IPS DF 4.7 (cell line): ENCODE measurements at regions not wholly inside any gene's neighbourhood (a gene's known extent, or its start where the extent isn't known, plus 50 kb on each side); places are given as distances from the start of the nearest gene placed in this dataset.
"Not testable (repeated sequence)": the region's sequence is repeated elsewhere in the genome, so short reads cannot be mapped to it uniquely, and the experiment has no call there.

Source experiments
- DNase-seq: peaks from one replicate; pipeline ENCODE4 v3.0.0-alpha.2; 2013; ENCODE audit warnings: low spot score; ENCODE audit errors: extremely low read depth

DNA sequence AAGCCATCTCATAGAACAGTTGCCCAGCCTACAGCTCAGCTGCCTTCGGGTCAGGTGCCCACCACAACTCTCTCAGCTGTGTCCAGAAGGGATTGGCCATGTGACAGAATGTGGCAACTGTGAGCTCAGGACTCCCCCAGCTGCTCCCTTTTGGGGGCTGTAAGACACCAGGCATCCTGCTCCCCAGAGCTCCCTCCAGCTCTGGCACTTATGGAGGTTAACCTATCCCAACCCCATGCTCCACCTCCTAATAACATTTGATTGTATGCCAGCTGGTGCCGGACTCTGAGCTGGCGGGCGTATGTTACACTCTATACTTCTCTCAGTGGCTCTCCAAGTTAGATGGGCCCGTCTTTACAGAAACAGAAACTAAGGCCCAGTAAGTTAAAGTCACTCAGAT is 222.8 kb downstream of the FAM43A start:
- no peak for DNase-seq

DNA sequence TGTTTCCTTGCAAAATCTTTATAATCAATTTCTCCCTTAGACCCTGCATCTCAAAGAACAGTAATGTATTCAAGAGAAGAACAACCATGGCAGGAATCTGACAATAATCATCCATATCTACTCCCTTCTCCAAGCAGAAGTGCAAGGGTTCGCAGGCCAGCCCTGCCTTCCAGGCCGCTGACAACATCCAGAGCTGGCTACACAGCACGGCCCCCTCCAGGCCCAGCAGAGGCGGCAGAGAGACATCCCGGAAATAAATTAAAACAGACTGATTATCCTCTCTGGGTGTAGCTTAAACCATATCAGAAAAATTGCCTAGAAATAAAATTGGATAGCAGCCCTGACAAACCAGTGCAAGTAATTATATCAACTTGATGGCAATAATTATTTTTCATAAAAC is 223.3 kb downstream of the FAM43A start:
- DNase-seq = no peak

DNA sequence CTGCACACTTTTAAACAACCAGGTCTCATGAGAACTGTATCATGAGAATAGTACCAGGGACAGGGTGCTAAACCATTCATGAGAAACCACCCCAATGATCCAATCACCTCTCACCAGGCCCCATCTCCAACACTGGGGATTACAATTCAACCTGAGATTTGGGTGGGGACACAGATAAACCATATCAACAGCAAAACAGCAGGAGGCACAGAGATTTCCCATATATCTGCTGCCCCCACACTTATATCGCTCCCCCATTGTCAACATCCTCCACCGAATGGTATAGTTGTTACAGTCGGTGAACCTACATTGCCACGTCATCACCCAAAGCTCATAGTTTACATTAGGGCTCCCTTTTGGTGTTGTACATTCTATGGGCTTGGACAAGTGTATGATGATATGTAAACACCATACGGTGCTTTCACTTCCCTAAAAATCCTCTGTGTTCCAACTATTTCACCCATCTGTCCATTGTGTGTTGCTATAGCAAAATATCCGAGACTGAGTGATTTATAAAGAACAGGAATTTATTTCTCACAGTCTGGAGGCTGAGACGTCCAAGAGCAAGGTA is 224.8 kb downstream of the FAM43A start:
- DNase-seq = no peak

DNA sequence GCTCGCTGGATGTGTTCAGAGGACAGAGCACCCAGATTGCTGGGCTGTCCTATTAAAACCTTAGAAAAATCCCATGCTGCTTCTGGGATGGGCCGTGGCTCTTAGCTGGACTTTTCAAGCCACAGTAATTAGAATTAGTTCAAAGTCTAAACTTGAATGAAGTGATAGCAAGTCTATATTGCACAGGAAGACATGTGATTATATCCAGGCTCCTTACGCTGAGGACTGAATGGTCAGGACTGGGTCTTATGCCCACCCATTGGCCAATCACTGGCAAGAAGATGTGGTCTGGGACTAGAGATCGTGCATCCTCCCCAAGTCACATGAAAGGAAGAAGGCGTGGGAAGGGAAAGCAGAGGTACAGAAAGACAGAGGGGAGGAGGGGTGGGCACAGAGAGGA is 227.6 kb downstream of the FAM43A start:
- no peak for DNase-seq

DNA sequence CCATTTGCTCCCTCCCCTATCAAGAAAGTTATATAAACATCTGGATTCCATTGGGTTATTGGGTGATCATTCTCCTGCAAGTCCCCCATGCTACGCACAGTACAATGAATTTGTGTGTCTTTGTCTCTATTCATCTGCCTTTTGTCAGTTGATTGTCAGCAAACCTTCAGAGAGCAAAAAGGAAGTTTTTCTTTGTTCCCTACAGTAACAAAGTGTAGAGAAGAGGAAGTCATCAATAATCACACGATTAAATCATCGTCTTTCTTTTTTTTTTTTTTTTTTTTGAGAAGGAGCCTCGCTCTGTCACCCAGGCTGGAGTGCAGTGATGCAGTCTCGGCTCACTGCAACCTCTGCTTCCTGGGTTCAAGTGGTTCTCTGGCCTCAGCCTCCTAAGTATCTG is 239.2 kb downstream of the FAM43A start:
- DNase-seq = not testable (repeated sequence)

DNA sequence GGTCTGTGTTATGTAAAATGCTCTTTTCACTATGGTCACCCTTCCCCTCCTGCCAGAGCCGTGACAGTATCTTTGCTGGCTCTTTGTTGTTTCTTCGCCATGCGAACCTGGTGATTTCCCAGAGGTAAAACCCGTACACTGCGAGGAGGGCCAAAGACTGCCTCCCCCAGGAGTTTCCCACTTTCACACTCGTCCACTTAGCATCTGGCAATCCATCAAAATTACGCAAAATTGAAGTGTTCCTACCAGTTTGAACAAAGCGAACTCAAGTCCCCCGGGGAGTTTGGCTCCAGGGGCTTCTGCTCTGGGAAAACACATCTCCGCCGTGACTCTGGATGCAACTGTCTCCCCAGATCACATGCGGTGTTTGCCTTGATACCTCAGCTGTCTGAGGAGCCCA is 239.9 kb downstream of the FAM43A start:
- DNase-seq = no peak

DNA sequence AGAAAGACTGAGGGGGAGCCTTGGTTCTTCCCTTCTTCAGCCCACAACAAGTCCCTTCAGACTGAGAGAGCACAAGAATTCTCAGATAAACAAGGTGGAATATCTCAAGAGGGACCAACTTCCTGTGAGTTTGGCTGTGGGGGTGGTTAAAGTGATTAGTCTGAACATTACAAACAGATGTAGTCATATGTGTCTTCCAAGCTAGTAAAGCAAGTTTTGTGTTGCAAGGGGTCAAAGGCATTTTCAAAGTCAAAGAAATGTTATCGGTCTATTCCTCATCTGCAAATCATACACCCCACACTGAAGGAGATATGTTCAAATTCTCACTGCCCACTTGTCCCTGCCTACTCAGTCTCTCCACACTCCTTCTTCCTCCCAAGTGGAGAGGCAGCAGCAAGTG is 242.5 kb downstream of the FAM43A start:
- no peak for DNase-seq

DNA sequence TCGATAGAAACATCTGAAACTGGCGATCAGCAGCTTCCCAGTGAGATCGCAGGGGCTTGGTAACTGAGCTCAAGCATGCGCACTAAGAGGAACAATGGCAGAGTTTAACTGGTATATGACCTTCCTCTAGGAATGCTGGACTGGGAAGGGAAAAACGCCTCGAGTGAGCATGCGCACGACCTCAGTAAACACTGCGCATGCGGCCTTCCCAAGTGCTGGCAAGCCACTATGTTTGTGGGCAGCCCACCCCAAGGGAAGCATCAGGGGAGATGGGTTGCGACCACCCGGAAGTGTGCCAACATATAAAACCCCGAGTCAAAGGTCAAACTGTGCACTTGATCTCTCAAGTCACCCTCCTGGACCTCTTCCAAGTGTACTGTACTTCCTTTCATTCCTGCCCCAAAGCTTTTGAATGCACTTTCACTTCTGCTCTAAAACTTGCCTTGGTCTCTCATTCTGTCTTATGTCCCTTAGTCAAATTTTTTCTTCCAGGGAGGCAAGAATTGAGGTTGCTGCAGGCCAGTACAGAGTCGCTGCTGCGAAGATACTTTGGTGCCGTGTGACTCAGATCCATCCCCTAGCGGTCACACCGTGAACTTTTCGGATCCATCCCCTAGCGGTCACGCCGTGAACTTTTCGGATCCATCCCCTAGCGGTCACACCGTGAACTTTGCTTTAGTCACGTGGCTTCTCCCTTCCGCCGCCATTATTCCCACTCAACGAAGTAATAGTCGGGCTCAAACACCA is 243.3 kb downstream of the FAM43A start:
- peak; percentile 71 for DNase-seq

DNA sequence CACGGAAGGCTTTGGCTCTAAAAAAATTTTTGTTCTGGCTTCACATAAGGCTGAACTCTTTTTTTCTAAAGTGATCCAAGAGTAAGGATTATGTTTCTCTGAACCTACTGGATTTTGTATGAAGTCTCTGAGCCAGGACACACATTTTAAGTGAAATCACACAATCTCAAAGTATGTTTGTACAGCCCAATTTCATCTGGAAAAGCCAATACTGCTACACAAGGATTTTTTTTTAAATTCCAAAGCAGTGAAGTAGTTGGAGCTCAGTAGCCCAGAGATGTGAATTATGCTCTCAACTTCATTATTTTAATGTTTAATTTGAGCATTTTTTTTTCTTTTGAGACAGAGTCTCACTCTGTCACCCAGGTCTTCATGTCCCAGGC is 243.9 kb downstream of the FAM43A start:
- no peak for DNase-seq

DNA sequence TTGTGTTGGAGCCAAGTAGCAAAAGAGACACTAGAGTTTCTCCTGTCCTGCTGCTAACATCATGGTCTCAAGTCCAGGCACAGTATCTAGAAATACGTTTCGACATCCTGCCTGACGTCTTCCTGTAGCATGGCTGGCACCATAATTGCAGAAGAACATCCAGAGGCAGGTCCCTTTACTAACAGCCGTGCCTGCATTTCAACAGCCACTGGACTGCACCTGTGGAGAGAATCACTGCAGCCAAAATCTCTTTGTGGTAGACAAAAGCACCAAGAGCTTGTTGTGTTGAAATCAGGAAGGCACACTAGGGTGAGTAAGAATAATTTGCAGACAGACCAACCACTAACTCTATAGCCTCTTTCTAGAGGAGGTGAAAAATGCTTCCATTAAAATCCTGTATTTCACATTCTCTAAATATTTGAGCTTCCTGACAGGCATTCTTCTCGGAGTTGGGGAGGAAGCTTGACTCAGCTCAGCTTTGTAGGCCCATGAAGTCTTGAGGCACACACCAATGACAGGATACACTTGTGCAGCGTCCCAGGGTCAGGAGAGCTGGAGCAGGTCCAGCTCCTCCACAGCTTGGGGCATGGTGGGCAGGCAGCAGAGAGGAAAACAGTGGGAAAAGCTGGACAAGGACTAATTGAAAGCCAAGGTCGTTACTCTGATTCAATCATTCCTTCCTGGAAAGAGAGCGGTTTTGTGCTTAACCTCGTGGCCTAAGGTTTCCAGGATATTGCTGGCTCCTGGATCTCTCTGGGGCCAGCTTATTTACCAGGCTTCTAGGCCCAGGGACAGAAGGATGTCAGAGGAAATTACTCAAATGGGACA is 244.9 kb downstream of the FAM43A start:
- no peak for DNase-seq

DNA sequence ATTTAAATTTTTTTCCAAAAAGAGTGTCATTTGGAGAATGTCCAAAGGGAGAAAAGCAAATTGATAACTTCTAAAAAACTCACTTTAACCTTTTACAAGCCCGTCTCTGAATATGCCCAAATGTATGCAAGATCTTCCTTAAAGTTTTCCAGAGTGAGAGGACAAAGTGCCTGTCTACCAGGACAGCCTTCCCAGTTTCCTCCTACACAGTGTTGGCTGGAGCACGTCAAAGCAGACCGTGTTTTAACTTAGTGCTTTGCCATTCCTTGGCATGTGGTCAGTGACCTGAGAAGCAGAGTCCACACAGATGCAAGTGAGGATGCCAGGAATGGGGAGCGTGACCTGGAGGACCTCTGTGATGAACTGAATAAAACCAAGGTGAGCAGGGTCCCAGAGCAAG is 245.7 kb downstream of the FAM43A start:
- DNase-seq = no peak

DNA sequence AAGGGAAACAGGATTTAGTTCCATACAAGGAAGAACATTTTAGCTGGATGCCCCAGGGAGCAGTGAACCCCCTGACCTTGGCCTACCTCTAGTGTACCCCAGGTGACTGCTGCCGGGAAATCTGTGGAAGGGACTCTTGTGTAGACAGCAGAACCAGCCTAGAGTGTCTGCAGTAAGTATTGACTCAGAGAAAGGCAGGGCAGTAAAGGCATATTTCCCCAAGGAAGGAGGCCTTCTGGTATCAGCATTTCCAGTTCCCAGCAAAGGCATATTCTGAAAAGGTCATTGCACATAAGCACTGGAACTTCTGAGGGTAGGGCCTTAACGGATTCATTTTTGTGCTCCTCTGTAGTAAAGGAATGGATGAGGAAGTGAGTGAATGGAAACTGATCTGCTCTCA is 246.2 kb downstream of the FAM43A start:
- DNase-seq = no peak

DNA sequence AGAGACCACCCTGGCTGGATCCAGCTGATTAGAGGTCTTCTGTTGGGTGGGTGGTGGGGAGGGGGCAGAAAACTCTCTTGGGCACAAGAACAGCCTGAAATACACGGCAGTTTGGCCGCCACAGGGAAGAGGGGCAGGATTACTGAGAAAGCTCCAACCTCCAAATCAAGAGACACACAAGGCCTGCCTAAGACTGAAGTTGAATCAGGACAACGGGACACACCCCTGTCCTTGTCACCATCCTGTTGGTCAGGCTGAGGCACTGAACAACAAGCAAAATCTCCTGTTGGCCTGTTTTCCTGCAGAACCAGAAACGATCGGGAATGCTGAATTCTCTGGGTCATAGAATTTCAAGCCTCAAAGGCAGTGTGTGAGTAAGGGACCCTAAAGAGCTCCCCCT is 247.8 kb downstream of the FAM43A start:
- no peak for DNase-seq

DNA sequence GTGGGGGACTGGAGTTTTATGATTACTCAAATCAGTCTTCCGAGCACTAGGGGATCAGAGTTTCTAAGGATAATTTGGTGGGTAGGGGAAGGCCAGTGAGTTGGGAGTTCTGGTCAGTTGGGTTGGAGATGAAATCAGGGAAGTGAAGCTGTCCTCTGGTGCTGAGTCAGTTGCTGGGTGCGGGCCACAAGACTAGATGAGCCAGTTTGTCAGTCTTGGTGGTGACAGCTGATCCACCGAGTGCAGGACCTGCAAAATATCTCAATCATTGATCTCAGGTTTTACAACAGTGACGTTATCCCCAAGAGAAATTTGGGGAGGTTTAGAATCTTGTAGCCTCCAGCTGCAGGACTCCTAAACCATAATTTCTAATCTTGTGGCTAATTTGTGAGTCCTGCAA is 249.4 kb downstream of the FAM43A start:
- no peak for DNase-seq

DNA sequence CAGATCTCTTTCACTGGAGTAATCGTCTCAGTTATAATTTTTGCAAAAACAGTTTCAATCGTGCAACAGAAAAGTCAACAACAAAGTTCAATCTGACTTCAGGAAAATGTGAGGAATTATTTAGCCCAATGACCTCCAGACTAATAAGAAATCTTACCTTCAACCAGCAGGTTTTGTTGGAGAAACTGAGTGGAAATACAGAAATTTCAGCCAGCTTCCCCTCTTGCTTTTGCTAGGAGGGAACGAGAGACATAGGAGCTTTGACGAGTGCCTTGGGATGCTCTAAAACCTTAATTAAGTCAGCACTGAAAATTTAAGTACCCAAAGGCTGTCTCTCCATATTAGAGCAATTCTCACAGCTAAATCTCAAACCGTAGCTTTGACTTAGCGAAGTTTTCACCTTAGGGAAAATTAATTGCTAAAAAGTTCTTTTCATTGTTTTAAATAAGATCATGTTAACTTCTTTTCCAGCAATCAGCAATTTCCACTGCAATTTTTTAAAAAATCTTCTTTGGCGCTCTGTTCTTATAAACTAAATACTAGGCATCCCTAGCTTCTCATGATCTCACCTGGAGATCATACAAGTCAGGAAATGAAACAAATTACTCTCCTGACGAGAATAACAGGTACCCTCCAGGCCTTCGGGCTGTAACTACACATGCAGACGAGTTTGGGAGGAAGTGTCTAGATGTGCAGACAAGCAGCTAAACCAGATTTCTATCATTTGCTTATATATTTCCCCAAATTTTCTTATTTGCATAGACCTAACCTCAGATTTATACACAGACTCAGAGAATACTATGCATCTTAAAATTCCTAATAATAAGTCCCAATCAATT is 250.2 kb downstream of the FAM43A start:
- no peak for DNase-seq

DNA sequence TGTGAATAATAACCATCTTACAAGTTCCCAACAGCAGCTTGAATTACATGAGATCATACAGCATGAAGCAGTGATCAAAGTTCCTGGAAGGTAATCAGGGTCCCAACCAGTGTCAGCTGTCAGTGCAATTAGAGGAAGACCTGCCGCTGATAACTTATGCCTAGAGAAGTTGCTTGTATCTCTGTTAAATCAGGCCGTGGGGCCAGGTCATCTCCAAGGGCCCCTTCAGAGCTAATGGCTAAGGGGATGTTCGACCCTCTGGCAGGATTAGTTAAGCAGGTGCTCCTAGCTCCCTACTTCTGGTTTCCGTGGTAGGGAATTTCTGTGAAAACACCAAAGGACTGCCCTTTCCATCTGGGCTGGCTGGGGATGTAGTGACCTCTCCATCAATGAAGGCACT is 251.0 kb downstream of the FAM43A start:
- no peak for DNase-seq

DNA sequence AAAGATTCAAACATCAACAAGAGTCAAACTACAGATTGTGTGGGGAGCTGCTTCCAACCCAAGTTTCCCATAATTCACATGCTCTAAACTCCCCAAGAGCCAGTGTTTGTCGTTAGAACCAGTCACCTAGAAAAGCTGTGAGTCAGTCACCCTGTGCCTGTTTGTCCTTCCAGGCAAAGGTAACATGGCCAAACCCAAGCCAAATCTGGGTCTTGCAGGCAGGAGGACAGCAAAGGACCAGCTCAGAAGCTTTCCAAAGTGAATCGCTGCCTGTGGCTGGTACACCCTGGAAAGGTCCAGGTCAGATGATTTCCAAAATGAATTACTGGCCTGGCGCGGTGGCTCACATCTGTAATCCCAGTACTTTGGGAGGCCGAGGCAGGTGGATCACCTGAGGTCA is 251.5 kb downstream of the FAM43A start:
- no peak for DNase-seq

DNA sequence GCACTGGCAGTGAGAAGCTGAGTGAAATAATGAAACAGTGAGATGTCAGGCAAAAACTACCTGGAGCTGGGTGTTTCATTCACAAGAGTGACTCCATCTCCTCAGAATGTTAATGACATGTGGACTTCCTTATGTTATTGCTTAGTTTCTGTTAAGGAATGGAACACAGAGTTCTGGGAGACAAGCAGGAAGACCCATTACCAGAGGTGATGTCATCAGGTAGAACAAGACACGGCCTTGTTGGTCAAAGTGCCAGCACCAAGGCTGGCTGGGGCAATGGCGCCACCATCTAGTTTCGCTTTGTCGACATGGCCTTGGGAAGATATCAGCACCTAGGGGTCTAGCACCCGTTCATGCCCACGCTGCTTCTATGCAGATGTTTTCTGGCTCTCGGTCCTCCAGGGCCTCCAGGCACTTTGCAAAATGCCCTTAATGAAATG is 252.2 kb downstream of the FAM43A start:
- DNase-seq = no peak

DNA sequence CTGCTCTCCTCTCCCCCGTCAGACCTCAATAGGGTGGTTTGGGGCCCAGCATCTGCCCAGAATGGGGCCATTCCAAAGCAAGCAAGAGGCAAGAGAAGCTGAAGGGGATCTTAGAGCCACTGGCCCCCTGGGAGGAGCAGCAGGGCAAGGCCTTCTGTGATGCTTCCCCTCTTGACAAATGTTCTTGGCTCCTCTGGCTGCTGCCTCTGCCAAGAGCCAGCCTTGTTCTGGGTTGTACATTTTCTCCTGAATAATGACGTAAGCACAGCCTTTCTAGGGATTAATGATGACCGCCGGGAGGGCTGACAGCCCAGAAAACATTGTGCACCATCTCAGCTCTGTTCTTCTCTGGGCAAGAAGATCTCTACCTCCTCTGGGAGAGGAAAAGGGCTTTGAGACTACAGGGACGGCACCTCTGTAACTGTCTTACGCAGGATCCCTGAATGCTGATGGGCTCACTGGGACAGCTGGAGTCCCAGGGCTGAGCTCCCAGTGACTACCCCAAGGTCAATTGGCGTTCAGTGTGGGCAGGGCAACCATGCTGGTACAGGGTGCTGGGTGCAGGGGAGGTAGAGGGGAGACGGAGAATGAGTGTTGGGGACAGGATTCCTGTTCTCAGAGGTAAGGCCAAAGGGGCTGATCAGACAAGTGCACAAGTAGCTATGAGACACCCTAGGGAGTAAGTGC is 253.3 kb downstream of the FAM43A start:
- DNase-seq = no peak

DNA sequence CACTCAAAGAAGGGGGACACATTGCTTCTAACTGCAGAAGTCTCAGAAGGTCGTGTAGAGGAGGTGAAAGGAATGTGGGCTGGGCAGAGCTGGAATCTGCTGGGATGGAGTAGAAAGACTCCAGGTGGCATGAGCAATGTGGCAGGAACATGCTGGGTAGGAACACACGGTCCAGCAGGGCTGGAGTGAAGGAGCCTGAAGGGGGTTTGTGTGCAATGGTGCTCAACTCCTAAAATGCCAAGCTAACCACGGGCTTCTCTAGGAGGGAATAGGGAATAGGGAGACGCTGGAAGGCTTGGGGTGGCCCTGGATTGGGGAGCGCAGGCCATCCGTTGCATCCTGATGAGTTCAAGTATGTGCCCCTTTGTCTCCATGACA is 253.8 kb downstream of the FAM43A start:
- no peak for DNase-seq
